ENCODE measurements at regions not wholly inside any gene's neighbourhood (a gene's known extent, or its start where the extent isn't known, plus 50 kb on each side); places are given as distances from the start of the nearest gene placed in this dataset.

DNA sequence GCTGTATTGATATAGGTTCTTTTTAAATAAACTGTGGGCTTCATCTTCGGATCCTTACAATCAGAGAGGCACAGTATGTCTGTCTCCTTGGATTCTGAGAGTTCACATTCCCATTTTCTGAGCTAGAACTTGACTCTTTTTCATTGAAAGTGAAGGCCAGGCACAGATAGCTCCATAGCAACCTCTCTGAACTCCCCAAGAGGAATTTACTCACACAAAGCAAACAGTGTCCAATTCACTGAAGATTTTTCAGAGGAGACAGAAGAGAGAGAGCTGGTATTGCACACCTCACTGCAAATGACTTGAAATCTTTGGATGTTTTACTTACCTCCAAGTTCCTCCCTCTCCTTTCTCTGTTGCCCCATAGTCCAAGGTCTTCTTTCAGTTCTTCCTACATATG lies 130.9 kb upstream of the CASK start:
- no TSS peak for BruUV-seq (replicated peaks)
- intact Hi-C loops (cut with micrococcal nuclease), result no loop called here
- Histone ChIP-seq H3K36me3 (ENCODE audit: control insufficient read depth in 1 of 2, insufficient read depth in 2 of 2, low read length in 2 of 2) (no peaks in the 10 kb centered on the region), H4K20me1 (ENCODE audit: insufficient read depth) (no peaks in the 10 kb centered on the region), H3K9me3 (ENCODE audit: control insufficient read depth in 1 of 2, insufficient read depth in 1 of 2, low read depth in 1 of 2, low read length in 2 of 2) (no peaks in the 10 kb centered on the region), H3K79me2 (ENCODE audit: insufficient read depth, low read length) (no peaks in the 10 kb centered on the region), H3K4me2 (ENCODE audit: low read length) (no peak overlapping the region), H2AFZ (ENCODE audit: low read depth, low read length, poor library complexity, severe bottlenecking) (no peak overlapping the region), H3K4me3 (replicated peaks in 1 of 2; ENCODE audit: low read depth in 1 of 2, low read length in 2 of 2) (no peak overlapping the region), H3K27ac (ENCODE audit: low read depth, low read length) (no peak overlapping the region), H3K27me3 (ENCODE audit: insufficient read depth, low read length) (no peaks in the 10 kb centered on the region), H3K4me1 (ENCODE audit: control insufficient read depth in 1 of 2, insufficient read depth in 2 of 2, low read length in 2 of 2) (no peaks in the 10 kb centered on the region), H3K9me2 (ENCODE audit: insufficient read depth) (no peaks in the 10 kb centered on the region), H3K9ac (ENCODE audit: low read length) (no peak overlapping the region)
- TF ChIP-seq ELF1 (IDR thresholded peaks at IDR 0.05; ENCODE audit: borderline replicate concordance, low read depth) (no peak), CEBPB (IDR thresholded peaks at IDR 0.05; ENCODE audit: low read depth) (no peak), YY1 (IDR thresholded peaks at IDR 0.05; ENCODE audit: extremely low read depth, insufficient replicate concordance, low read depth, low read length) (no peak), CTCF (IDR thresholded peaks at IDR 0.05 in 2 of 3, conservative IDR thresholded peaks at IDR 0.05 in 1 of 3; ENCODE audit: borderline replicate concordance in 1 of 3, insufficient read depth in 1 of 3, low read depth in 2 of 3, low read length in 2 of 3) (no peak), EZH2 (IDR thresholded peaks at IDR 0.05) (no peak), RAD21 (IDR thresholded peaks at IDR 0.05; ENCODE audit: low read depth) (no peak), POLR2AphosphoS5 (IDR thresholded peaks at IDR 0.05; ENCODE audit: low read depth, low read length) (no peak), ZFX (IDR thresholded peaks at IDR 0.05) (no peak), FOSL1 (IDR thresholded peaks at IDR 0.05; ENCODE audit: low read depth) (no peak), CBX3 (IDR thresholded peaks at IDR 0.05; ENCODE audit: low read depth) (no peak), MAX (IDR thresholded peaks at IDR 0.05) (no peak), SP1 (IDR thresholded peaks at IDR 0.05; ENCODE audit: low read depth) (no peak), TCF7L2 (IDR thresholded peaks at IDR 0.05; ENCODE audit: borderline replicate concordance, extremely low read depth, insufficient read depth, insufficient read length) (no peak), SIN3A (IDR thresholded peaks at IDR 0.05; ENCODE audit: low read depth) (no peak), JUND (IDR thresholded peaks at IDR 0.05) (no peak)
- TF ChIP-seq, protein P1, sequence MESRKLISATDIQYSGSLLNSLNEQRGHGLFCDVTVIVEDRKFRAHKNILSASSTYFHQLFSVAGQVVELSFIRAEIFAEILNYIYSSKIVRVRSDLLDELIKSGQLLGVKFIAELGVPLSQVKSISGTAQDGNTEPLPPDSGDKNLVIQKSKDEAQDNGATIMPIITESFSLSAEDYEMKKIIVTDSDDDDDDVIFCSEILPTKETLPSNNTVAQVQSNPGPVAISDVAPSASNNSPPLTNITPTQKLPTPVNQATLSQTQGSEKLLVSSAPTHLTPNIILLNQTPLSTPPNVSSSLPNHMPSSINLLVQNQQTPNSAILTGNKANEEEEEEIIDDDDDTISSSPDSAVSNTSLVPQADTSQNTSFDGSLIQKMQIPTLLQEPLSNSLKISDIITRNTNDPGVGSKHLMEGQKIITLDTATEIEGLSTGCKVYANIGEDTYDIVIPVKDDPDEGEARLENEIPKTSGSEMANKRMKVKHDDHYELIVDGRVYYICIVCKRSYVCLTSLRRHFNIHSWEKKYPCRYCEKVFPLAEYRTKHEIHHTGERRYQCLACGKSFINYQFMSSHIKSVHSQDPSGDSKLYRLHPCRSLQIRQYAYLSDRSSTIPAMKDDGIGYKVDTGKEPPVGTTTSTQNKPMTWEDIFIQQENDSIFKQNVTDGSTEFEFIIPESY (IDR thresholded peaks at IDR 0.05; ENCODE audit: extremely low read depth, insufficient replicate concordance, low read length), result no peak
- ChIA-PET RAD21 (ENCODE audit: low non-redundant PET in 1 of 2, low total read pairs in 2 of 2, uncharacterized antibody in 2 of 2, unreplicated experiment in 2 of 2) (no interaction called here), POLR2A (no interaction called here), CTCF (no interaction called here)
- DNase-seq (ENCODE audit: low read depth, low spot score), result no peak
- no peak for ATAC-seq

Data from HCT116 (cell line).